Ectodermal cell (in vitro differentiated cells): ENCODE measurements at regions not wholly inside any gene's neighbourhood (a gene's known extent, or its start where the extent isn't known, plus 50 kb on each side); places are given as distances from the start of the nearest gene placed in this dataset.

Experiments used
- H3K27ac ChIP-seq: 2 replicates; pipeline ENCODE4 v1.7.0; 2013; ENCODE audit warnings: mild to moderate bottlenecking, low read depth, low read length; ENCODE audit not compliant: insufficient read depth, poor library complexity, severe bottlenecking
- H3K27me3 ChIP-seq: 2 replicates; pipeline ENCODE4 v1.7.0; 2013; ENCODE audit warnings: mild to moderate bottlenecking, low read length; ENCODE audit not compliant: insufficient read depth, control insufficient read depth, poor library complexity, severe bottlenecking
- H3K36me3 ChIP-seq: one replicate; pipeline ENCODE4 v1.7.0; 2013; ENCODE audit warnings: low read length; ENCODE audit not compliant: control insufficient read depth, insufficient read depth
- H3K4me1 ChIP-seq: one replicate; pipeline ENCODE4 v1.7.0; 2013; ENCODE audit warnings: low read length; ENCODE audit not compliant: control insufficient read depth, insufficient read depth
- H3K4me3 ChIP-seq: 2 replicates; pipeline ENCODE4 v1.7.0; 2013; ENCODE audit warnings: low read depth, low read length, control low read depth; ENCODE audit not compliant: insufficient read depth
- H3K9me3 ChIP-seq: 2 replicates; pipeline ENCODE4 v1.7.0; 2013; ENCODE audit warnings: mild to moderate bottlenecking, low read length, moderate library complexity; ENCODE audit not compliant: control insufficient read depth
- WGBS, 2 experiments: methylation state at CpG; one replicate each; pipeline ENCODE4 v1.1.7; 2013; ENCODE audit warnings: missing lambda C conversion rate in 2 of 2; 5-methylcytosine and 5-hydroxymethylcytosine counted together

- peaks cover 8% of the 10 kb centered on the region for H3K4me1 ChIP-seq
- WGBS, 2 experiments, result 92 to 93% methylated on average over 10 of the region's 10 CpGs
Measured at GRCh38 chr10:78134773-78135306, 101.2 kb downstream of the RPS24 start.

GRCh38 chr10:78137147-78137546, 103.5 kb downstream of the RPS24 start:
- Histone ChIP-seq H3K27me3 (no peaks in the 10 kb centered on the region), H3K4me3 (no peak overlapping the region), H3K9me3 (no peaks in the 10 kb centered on the region), H3K27ac (no peak overlapping the region), H3K4me1 (peaks cover 12% of the 10 kb centered on the region), H3K36me3 (no peaks in the 10 kb centered on the region)
- 92 to 98% methylated on average over 3 of the region's 3 CpGs for WGBS, 2 experiments

More at GRCh38 chr10:78134773-78135306, 101.2 kb downstream of the RPS24 start:
- Histone ChIP-seq H3K4me3 (no peak overlapping the region), H3K9me3 (no peaks in the 10 kb centered on the region), H3K27me3 (no peaks in the 10 kb centered on the region), H3K27ac (no peak overlapping the region), H3K36me3 (no peaks in the 10 kb centered on the region)

GRCh38 chr10:78139341-78139740, 105.7 kb downstream of the RPS24 start:
- 62 to 79% methylated on average over 6 to 9 of the region's 9 CpGs for WGBS, 2 experiments
- H3K27me3 ChIP-seq, result no peaks in the 10 kb centered on the region
- H3K4me3 ChIP-seq, result no peak overlapping the region
- no peaks in the 10 kb centered on the region for H3K36me3 ChIP-seq
- peaks cover 12% of the 10 kb centered on the region for H3K4me1 ChIP-seq
- H3K27ac ChIP-seq, result no peak overlapping the region
- H3K9me3 ChIP-seq, result no peaks in the 10 kb centered on the region

GRCh38 chr10:78140066-78140630, 106.5 kb downstream of the RPS24 start:
- no peak overlapping the region for H3K27ac ChIP-seq
- H3K27me3 ChIP-seq, result no peaks in the 10 kb centered on the region
- H3K4me3 ChIP-seq, result no peak overlapping the region
- H3K4me1 ChIP-seq, result peaks cover 12% of the 10 kb centered on the region
- 85 to 90% methylated on average over 6 of the region's 6 CpGs for WGBS, 2 experiments
- H3K9me3 ChIP-seq, result no peaks in the 10 kb centered on the region
- no peaks in the 10 kb centered on the region for H3K36me3 ChIP-seq

GRCh38 chr10:78143576-78143975, 109.9 kb downstream of the RPS24 start:
- Histone ChIP-seq H3K4me1 (peaks cover 12% of the 10 kb centered on the region), H3K27me3 (no peaks in the 10 kb centered on the region), H3K36me3 (no peaks in the 10 kb centered on the region), H3K9me3 (no peaks in the 10 kb centered on the region), H3K4me3 (no peak overlapping the region), H3K27ac (no peak overlapping the region)
- WGBS, 2 experiments, result 94 to 96% methylated on average over 3 of the region's 3 CpGs

- WGBS, 2 experiments, result 86 to 100% methylated on average over 1 of the region's 2 CpGs
- H3K4me3 ChIP-seq, result no peak overlapping the region
- H3K9me3 ChIP-seq, result no peaks in the 10 kb centered on the region
- H3K4me1 ChIP-seq, result peaks cover 5% of the 10 kb centered on the region
- no peaks in the 10 kb centered on the region for H3K36me3 ChIP-seq
- H3K27ac ChIP-seq, result no peak overlapping the region
- no peaks in the 10 kb centered on the region for H3K27me3 ChIP-seq
Measured at GRCh38 chr10:78146200-78146599, 112.5 kb downstream of the RPS24 start.

- H3K4me3 ChIP-seq, result no peak overlapping the region
- H3K36me3 ChIP-seq, result no peaks in the 10 kb centered on the region
- H3K27me3 ChIP-seq, result no peaks in the 10 kb centered on the region
- no peak overlapping the region for H3K27ac ChIP-seq
- H3K4me1 ChIP-seq, result peaks cover 5% of the 10 kb centered on the region
- no peaks in the 10 kb centered on the region for H3K9me3 ChIP-seq
Measured at GRCh38 chr10:78147202-78147601, 113.5 kb downstream of the RPS24 start.

GRCh38 chr10:78148216-78148960, 114.7 kb downstream of the RPS24 start:
- Histone ChIP-seq H3K4me1 (peaks cover 5% of the 10 kb centered on the region), H3K27me3 (no peaks in the 10 kb centered on the region), H3K9me3 (no peaks in the 10 kb centered on the region), H3K4me3 (no peak overlapping the region), H3K27ac (no peak overlapping the region), H3K36me3 (no peaks in the 10 kb centered on the region)
- WGBS, 2 experiments, result 93 to 97% methylated on average over 7 of the region's 7 CpGs

GRCh38 chr10:78148961-78149612, 115.4 kb downstream of the RPS24 start:
- Histone ChIP-seq H3K36me3 (no peaks in the 10 kb centered on the region), H3K9me3 (no peaks in the 10 kb centered on the region), H3K4me3 (no peak overlapping the region), H3K27me3 (no peaks in the 10 kb centered on the region), H3K4me1 (peaks cover 5% of the 10 kb centered on the region), H3K27ac (no peak overlapping the region)
- WGBS, 2 experiments, result 76 to 86% methylated on average over 4 of the region's 4 CpGs

- H3K4me3 ChIP-seq, result no peak overlapping the region
- H3K4me1 ChIP-seq, result peaks cover 5% of the 10 kb centered on the region
- 95 to 96% methylated on average over 3 to 4 of the region's 4 CpGs for WGBS, 2 experiments
- H3K36me3 ChIP-seq, result no peaks in the 10 kb centered on the region
- no peak overlapping the region for H3K27ac ChIP-seq
- no peaks in the 10 kb centered on the region for H3K27me3 ChIP-seq
- no peaks in the 10 kb centered on the region for H3K9me3 ChIP-seq
Measured at GRCh38 chr10:78150756-78151155, 117.1 kb downstream of the RPS24 start.
